IMR-90 (cell line): ENCODE measurements at regions not wholly inside any gene's neighbourhood (a gene's known extent, or its start where the extent isn't known, plus 50 kb on each side); places are given as distances from the start of the nearest gene placed in this dataset.

Source experiments
- BHLHE40 ChIP-seq: fragments of 150-350 bp; IDR thresholded peaks from 2 replicates; pipeline ENCODE4 v1.6.1; 2016; ENCODE audit warnings: mild to moderate bottlenecking, low read depth, low read length
- CEBPB ChIP-seq: IDR thresholded peaks from 2 replicates; pipeline ENCODE4 v1.6.1; 2012; ENCODE audit warnings: low read depth, low read length, improper control_type of control experiment
- FOS ChIP-seq: fragments of 150-350 bp; IDR thresholded peaks from 2 replicates; pipeline ENCODE4 v1.6.1; 2016; ENCODE audit warnings: low read depth, low read length
- NFE2L2 ChIP-seq: fragments of 150-350 bp; IDR thresholded peaks from 2 replicates; pipeline ENCODE4 v1.6.1; 2016; ENCODE audit warnings: low read depth, mild to moderate bottlenecking, low read length
- POLR2A ChIP-seq: IDR thresholded peaks from 2 replicates; pipeline ENCODE4 v1.6.1; 2012; ENCODE audit warnings: mild to moderate bottlenecking, low read depth, low read length
- RAD21 ChIP-seq: IDR thresholded peaks from 2 replicates; pipeline ENCODE4 v1.6.1; 2012; ENCODE audit warnings: low read length, improper control_type of control experiment
- RCOR1 ChIP-seq: IDR thresholded peaks from 2 replicates; pipeline ENCODE4 v1.6.1; 2012; ENCODE audit warnings: mild to moderate bottlenecking, low read length, improper control_type of control experiment; ENCODE audit not compliant: insufficient replicate concordance
- RFX5 ChIP-seq: IDR thresholded peaks from 2 replicates; pipeline ENCODE4 v1.8.0; 2012; ENCODE audit warnings: low read depth, mild to moderate bottlenecking, low read length, moderate library complexity
- SMC3 ChIP-seq: fragments of 150-350 bp; IDR thresholded peaks from 2 replicates; pipeline ENCODE4 v1.6.1; 2016; ENCODE audit warnings: low read depth, mild to moderate bottlenecking, antibody characterized with exemption, low read length, moderate library complexity
- TF ChIP-seq, protein P1 (sequence below): conservative IDR thresholded peaks from 2 replicates; pipeline ENCODE4 v1.5.1; 2012; ENCODE audit warnings: mild to moderate bottlenecking, low read depth, low read length, improper control_type of control experiment
- TF ChIP-seq, protein P2 (sequence below): fragments of 150-350 bp; IDR thresholded peaks from 2 replicates; pipeline ENCODE4 v1.6.1; 2017; ENCODE audit warnings: mild to moderate bottlenecking, antibody characterized with exemption, low read length, low read depth

DNA sequence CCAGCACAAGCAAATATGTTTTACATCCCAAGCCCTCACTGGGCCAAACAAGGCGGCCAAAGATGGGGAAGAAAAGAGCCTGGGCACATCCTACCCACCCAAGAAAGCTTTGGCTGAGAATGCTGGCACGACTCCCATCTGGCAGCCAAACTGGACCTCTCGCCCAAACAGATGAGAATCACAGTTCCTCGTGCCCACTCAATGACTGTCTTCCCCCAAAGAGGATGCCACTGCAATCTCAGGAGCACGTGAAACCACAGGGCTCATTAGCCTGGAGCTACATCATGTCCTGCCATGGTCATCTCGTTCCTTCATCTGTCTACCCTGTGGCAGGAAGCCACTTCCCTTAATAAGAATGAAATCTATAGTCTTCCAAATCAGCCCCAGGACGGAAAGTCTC lies 536.8 kb downstream of the BNC2 start:
- TF ChIP-seq NFE2L2 (no peak), RAD21 (no peak), POLR2A (no peak), BHLHE40 (no peak), CEBPB (no peak), RFX5 (no peak), SMC3 (no peak), FOS (no peak), RCOR1 (no peak)
- TF ChIP-seq, protein P1, sequence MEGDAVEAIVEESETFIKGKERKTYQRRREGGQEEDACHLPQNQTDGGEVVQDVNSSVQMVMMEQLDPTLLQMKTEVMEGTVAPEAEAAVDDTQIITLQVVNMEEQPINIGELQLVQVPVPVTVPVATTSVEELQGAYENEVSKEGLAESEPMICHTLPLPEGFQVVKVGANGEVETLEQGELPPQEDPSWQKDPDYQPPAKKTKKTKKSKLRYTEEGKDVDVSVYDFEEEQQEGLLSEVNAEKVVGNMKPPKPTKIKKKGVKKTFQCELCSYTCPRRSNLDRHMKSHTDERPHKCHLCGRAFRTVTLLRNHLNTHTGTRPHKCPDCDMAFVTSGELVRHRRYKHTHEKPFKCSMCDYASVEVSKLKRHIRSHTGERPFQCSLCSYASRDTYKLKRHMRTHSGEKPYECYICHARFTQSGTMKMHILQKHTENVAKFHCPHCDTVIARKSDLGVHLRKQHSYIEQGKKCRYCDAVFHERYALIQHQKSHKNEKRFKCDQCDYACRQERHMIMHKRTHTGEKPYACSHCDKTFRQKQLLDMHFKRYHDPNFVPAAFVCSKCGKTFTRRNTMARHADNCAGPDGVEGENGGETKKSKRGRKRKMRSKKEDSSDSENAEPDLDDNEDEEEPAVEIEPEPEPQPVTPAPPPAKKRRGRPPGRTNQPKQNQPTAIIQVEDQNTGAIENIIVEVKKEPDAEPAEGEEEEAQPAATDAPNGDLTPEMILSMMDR, result no peak
- TF ChIP-seq, protein P2, sequence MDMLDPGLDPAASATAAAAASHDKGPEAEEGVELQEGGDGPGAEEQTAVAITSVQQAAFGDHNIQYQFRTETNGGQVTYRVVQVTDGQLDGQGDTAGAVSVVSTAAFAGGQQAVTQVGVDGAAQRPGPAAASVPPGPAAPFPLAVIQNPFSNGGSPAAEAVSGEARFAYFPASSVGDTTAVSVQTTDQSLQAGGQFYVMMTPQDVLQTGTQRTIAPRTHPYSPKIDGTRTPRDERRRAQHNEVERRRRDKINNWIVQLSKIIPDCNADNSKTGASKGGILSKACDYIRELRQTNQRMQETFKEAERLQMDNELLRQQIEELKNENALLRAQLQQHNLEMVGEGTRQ, result no peak
